ENCODE measurements at regions not wholly inside any gene's neighbourhood (a gene's known extent, or its start where the extent isn't known, plus 50 kb on each side); places are given as distances from the start of the nearest gene placed in this dataset.

- TF ChIP-seq ZNF609 (CRISPR knock-in tag; IDR thresholded peaks at IDR 0.05; ENCODE audit: borderline replicate concordance) (no peak), NCOA6 (IDR thresholded peaks at IDR 0.05) (no peak), GATAD2A (IDR thresholded peaks at IDR 0.05) (no peak), IRF1 (CRISPR knock-in tag; IDR thresholded peaks at IDR 0.05; ENCODE audit: borderline replicate concordance) (no peak), NCOA4 (IDR thresholded peaks at IDR 0.05; ENCODE audit: partially characterized antibody) (no peak), EGR1 (conservative IDR thresholded peaks at IDR 0.05) (no peak), ILF3 (IDR thresholded peaks at IDR 0.05; ENCODE audit: borderline replicate concordance) (no peak), ZNF639 (CRISPR knock-in tag; conservative IDR thresholded peaks at IDR 0.05 in 1 of 2, IDR thresholded peaks at IDR 0.05 in 1 of 2) (peak in 1 of 2 experiments; percentile 27; a peak in 1 of 4 replicates), FOXP4 (CRISPR knock-in tag; IDR thresholded peaks at IDR 0.05; ENCODE audit: borderline replicate concordance) (no peak), HNRNPUL1 (IDR thresholded peaks at IDR 0.05; ENCODE audit: low read length) (no peak), BRCA1 (IDR thresholded peaks at IDR 0.05) (no peak), BRCA1 (CRISPR knock-in tag; IDR thresholded peaks at IDR 0.05) (no peak)
These were observed 251.6 kb downstream of the PHLDA1 start (continued) for GRCh38 chr12:75779891-75780496.
